ENCODE measurements at regions not wholly inside any gene's neighbourhood (a gene's known extent, or its start where the extent isn't known, plus 50 kb on each side); places are given as distances from the start of the nearest gene placed in this dataset.

DNA sequence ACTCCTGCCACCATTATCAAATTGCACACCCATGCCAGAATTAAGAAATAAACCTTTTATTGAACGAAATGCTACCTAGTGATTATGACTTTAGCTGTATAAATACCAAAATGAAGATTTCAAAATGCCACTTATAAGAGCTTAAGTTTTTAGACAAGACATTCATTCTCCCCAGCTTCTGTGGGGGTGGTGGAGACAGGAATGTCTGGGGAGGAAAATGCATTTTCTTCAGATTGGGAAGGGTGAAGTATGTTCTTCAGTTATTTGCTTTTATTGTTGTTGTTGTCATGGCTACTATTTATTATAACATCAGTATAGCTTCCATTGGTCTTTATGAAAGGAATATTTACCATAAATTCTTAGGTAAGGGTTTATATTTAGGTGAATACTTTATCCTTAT is 132.7 kb upstream of the GMNC start:
- no peaks in the 10 kb centered on the region for H3K4me1 ChIP-seq (ENCODE audit: control insufficient read depth in 5 of 5, insufficient read depth in 5 of 5, low read length in 5 of 5)
- WGBS, 2 donors, result 55 to 75% methylated on average over 1 of the region's 1 CpG
- no peaks in the 10 kb centered on the region for H3K36me3 ChIP-seq (ENCODE audit: control insufficient read depth in 4 of 4, insufficient read depth in 4 of 4, low read length in 4 of 4)
- ATAC-seq (ENCODE audit: insufficient read depth, low FRiP score), result no peak
- TF ChIP-seq, protein P1, sequence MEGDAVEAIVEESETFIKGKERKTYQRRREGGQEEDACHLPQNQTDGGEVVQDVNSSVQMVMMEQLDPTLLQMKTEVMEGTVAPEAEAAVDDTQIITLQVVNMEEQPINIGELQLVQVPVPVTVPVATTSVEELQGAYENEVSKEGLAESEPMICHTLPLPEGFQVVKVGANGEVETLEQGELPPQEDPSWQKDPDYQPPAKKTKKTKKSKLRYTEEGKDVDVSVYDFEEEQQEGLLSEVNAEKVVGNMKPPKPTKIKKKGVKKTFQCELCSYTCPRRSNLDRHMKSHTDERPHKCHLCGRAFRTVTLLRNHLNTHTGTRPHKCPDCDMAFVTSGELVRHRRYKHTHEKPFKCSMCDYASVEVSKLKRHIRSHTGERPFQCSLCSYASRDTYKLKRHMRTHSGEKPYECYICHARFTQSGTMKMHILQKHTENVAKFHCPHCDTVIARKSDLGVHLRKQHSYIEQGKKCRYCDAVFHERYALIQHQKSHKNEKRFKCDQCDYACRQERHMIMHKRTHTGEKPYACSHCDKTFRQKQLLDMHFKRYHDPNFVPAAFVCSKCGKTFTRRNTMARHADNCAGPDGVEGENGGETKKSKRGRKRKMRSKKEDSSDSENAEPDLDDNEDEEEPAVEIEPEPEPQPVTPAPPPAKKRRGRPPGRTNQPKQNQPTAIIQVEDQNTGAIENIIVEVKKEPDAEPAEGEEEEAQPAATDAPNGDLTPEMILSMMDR (IDR thresholded peaks at IDR 0.05; ENCODE audit: control extremely low read depth, extremely low read depth), result no peak
- no peaks in the 10 kb centered on the region for H3K9me3 ChIP-seq (ENCODE audit: control insufficient read depth in 4 of 4, insufficient read depth in 3 of 4, low read length in 3 of 4)
- no peak overlapping the region for H3K9ac ChIP-seq (ENCODE audit: insufficient read depth in 1 of 2, low read length in 2 of 2)
- H3K27ac ChIP-seq (ENCODE audit: low read depth in 1 of 2, low read length in 1 of 2), result no peak overlapping the region
- no peak for DNase-seq
- H3K4me3 ChIP-seq, result no peak overlapping the region
- H3K27me3 ChIP-seq (ENCODE audit: control insufficient read depth in 3 of 3, insufficient read depth in 3 of 3, low read length in 2 of 3), result no peaks in the 10 kb centered on the region

DNA sequence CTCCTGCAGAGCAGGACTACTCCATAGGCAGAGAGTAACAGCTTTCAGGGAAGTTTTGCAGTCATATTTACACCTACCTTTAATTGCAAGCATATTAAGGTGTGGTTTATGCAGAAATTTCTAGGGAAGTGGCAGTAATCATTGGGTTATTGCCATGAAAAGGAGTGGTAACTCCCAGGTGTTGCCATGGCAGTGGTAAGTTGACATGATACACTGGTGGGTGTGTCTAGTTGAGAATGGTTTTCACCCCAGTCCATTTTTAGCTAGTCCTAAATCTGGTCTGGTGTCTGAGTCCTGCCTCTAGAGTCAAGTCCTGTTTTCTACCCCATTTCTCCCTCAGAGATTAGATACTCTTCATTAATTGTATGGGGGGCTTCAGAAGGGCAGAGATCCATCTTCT is 128.4 kb upstream of the GMNC start:
- Histone ChIP-seq H3K4me3 (no peak overlapping the region), H3K27me3 (ENCODE audit: control insufficient read depth in 3 of 3, insufficient read depth in 3 of 3, low read length in 2 of 3) (no peaks in the 10 kb centered on the region), H3K9me3 (ENCODE audit: control insufficient read depth in 4 of 4, insufficient read depth in 3 of 4, low read length in 3 of 4) (peaks cover 0 to 9% (median 3%) of the 10 kb centered on the region in 4 donors), H3K36me3 (ENCODE audit: control insufficient read depth in 4 of 4, insufficient read depth in 4 of 4, low read length in 4 of 4) (no peaks in the 10 kb centered on the region), H3K9ac (ENCODE audit: insufficient read depth in 1 of 2, low read length in 2 of 2) (no peak overlapping the region), H3K27ac (ENCODE audit: low read depth in 1 of 2, low read length in 1 of 2) (no peak overlapping the region), H3K4me1 (ENCODE audit: control insufficient read depth in 5 of 5, insufficient read depth in 5 of 5, low read length in 5 of 5) (no peaks in the 10 kb centered on the region)
- ATAC-seq (ENCODE audit: insufficient read depth, low FRiP score), result no peak
- TF ChIP-seq, protein P1 (IDR thresholded peaks at IDR 0.05; ENCODE audit: control extremely low read depth, extremely low read depth), result no peak
- DNase-seq, result no peak

DNA sequence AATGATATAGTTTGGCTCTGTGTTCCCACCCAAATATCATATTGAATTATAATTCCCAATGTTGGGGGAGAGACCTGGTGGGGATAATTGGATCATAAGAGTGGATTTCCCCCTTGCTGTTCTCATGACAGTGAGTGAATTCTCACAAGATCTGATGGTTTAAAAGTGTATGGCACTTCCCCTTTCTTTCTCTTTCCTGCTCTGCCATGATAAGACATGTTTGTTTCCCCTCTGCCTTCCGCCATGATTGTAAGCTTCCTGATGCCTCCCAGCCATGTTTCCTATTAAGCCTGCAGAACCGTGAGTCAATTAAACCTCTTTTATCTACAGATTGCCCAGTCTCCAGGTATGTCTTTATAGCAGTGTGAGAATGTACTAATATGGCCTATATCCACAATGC is 126.7 kb upstream of the GMNC start:
- TF ChIP-seq, protein P1 (IDR thresholded peaks at IDR 0.05; ENCODE audit: control extremely low read depth, extremely low read depth), result no peak
- Histone ChIP-seq H3K36me3 (ENCODE audit: control insufficient read depth in 4 of 4, insufficient read depth in 4 of 4, low read length in 4 of 4) (no peaks in the 10 kb centered on the region), H3K4me3 (no peak overlapping the region), H3K9ac (ENCODE audit: insufficient read depth in 1 of 2, low read length in 2 of 2) (no peak overlapping the region), H3K4me1 (ENCODE audit: control insufficient read depth in 5 of 5, insufficient read depth in 5 of 5, low read length in 5 of 5) (no peaks in the 10 kb centered on the region), H3K27ac (ENCODE audit: low read depth in 1 of 2, low read length in 1 of 2) (no peak overlapping the region), H3K9me3 (ENCODE audit: control insufficient read depth in 4 of 4, insufficient read depth in 3 of 4, low read length in 3 of 4) (peaks cover 0 to 9% (median 3%) of the 10 kb centered on the region in 4 donors), H3K27me3 (ENCODE audit: control insufficient read depth in 3 of 3, insufficient read depth in 3 of 3, low read length in 2 of 3) (no peaks in the 10 kb centered on the region)
- DNase-seq (no peak), ATAC-seq (ENCODE audit: insufficient read depth, low FRiP score) (no peak)
- 52 to 72% methylated on average over 2 of the region's 2 CpGs for WGBS, 2 donors

DNA sequence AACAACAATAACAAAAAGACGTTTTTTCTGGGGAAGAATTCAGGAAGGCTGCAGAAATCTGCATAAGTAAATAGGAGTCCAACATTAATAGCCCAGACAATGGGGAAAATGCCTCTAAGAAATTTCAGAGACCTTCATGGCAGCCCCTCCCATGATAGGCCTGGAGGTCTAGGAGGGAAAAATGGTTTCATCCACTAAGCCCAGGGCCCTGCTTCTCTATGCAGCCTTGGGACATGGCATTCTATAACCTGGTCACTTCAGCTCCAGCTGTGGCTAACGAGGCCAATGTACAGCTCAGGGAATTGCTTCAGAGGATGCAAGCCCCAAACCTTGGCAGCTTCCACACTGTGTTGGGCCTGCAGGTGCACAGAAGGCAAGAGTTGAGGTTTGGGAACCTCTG is 125.6 kb upstream of the GMNC start:
- Histone ChIP-seq H3K9ac (ENCODE audit: insufficient read depth in 1 of 2, low read length in 2 of 2) (no peak overlapping the region), H3K27ac (ENCODE audit: low read depth in 1 of 2, low read length in 1 of 2) (no peak overlapping the region), H3K4me3 (no peak overlapping the region), H3K9me3 (ENCODE audit: control insufficient read depth in 4 of 4, insufficient read depth in 3 of 4, low read length in 3 of 4) (peaks cover 0 to 9% (median 3%) of the 10 kb centered on the region in 4 donors), H3K4me1 (ENCODE audit: control insufficient read depth in 5 of 5, insufficient read depth in 5 of 5, low read length in 5 of 5) (no peaks in the 10 kb centered on the region), H3K27me3 (ENCODE audit: control insufficient read depth in 3 of 3, insufficient read depth in 3 of 3, low read length in 2 of 3) (no peaks in the 10 kb centered on the region), H3K36me3 (ENCODE audit: control insufficient read depth in 4 of 4, insufficient read depth in 4 of 4, low read length in 4 of 4) (no peaks in the 10 kb centered on the region)
- DNase-seq, result no peak
- no peak for ATAC-seq (ENCODE audit: insufficient read depth, low FRiP score)
- TF ChIP-seq, protein P1 (IDR thresholded peaks at IDR 0.05; ENCODE audit: control extremely low read depth, extremely low read depth), result no peak
- 69 to 88% methylated on average over 2 of the region's 2 CpGs for WGBS, 2 donors

All from lung (tissue), 11 donors.